GM23248 (cell line): ENCODE measurements at regions not wholly inside any gene's neighbourhood (a gene's known extent, or its start where the extent isn't known, plus 50 kb on each side); places are given as distances from the start of the nearest gene placed in this dataset.
"Not testable (repeated sequence)": the region's sequence is repeated elsewhere in the genome, so short reads cannot be mapped to it uniquely, and the experiment has no call there.

Source experiments
- DNase-seq: peaks from one replicate; pipeline ENCODE4 v3.0.0-alpha.2; 2015
- H2AFZ ChIP-seq: fragments of 200-600 bp; sonication (generic); 2 replicates; pipeline ENCODE4 v1.6.1; 2016; ENCODE audit warnings: antibody characterized with exemption
- H3F3A ChIP-seq: fragments of 200-600 bp; sonication (generic); 2 replicates; pipeline ENCODE4 v1.6.1; 2016; ENCODE audit warnings: mild to moderate bottlenecking, antibody characterized with exemption, mixed run types; ENCODE audit not compliant: insufficient read depth
- H3K27ac ChIP-seq: fragments of 200-600 bp; sonication (generic); 2 replicates; pipeline ENCODE4 v1.5.1; 2016; ENCODE audit warnings: mild to moderate bottlenecking
- H3K27me3 ChIP-seq: fragments of 200-600 bp; sonication (generic); replicated peaks from 2 replicates; pipeline ENCODE4 v1.6.1; 2016; ENCODE audit warnings: mild to moderate bottlenecking; ENCODE audit not compliant: insufficient read depth
- H3K36me3 ChIP-seq: fragments of 200-600 bp; sonication (generic); 2 replicates; pipeline ENCODE4 v1.6.1; 2016; ENCODE audit warnings: low read depth, mild to moderate bottlenecking
- H3K4me1 ChIP-seq: fragments of 200-600 bp; sonication (generic); 2 replicates; pipeline ENCODE4 v1.6.1; 2016; ENCODE audit warnings: mild to moderate bottlenecking; ENCODE audit not compliant: insufficient read depth
- H3K4me2 ChIP-seq: fragments of 200-600 bp; sonication (generic); one replicate; pipeline ENCODE4 v1.6.1; 2016; ENCODE audit warnings: mild to moderate bottlenecking; ENCODE audit not compliant: unreplicated experiment
- H3K4me3 ChIP-seq: fragments of 200-600 bp; sonication (generic); 2 replicates; pipeline ENCODE4 v1.5.1; 2016; ENCODE audit warnings: mild to moderate bottlenecking
- H3K79me2 ChIP-seq: fragments of 200-600 bp; sonication (generic); 2 replicates; pipeline ENCODE4 v1.6.1; 2016; ENCODE audit warnings: mild to moderate bottlenecking; ENCODE audit not compliant: insufficient read depth
- H3K9ac ChIP-seq: fragments of 200-600 bp; sonication (generic); 2 replicates; pipeline ENCODE4 v1.6.1; 2016; ENCODE audit warnings: mild to moderate bottlenecking
- H3K9me2 ChIP-seq: fragments of 200-600 bp; sonication (generic); 2 replicates; pipeline ENCODE4 v1.6.1; 2016; ENCODE audit warnings: mixed run types, mild to moderate bottlenecking, moderate library complexity; ENCODE audit not compliant: insufficient read depth
- H3K9me3 ChIP-seq: fragments of 200-600 bp; sonication (generic); one replicate; pipeline ENCODE4 v1.6.1; 2017; ENCODE audit warnings: low read depth
- H4K20me1 ChIP-seq: fragments of 200-600 bp; sonication (generic); 2 replicates; pipeline ENCODE4 v1.6.0; 2016; ENCODE audit not compliant: insufficient read depth
- EZH2 ChIP-seq: fragments of 200-600 bp; sonication (generic); IDR thresholded peaks from 2 replicates; pipeline ENCODE4 v1.6.1; 2018; ENCODE audit warnings: antibody characterized with exemption, mild to moderate bottlenecking; ENCODE audit not compliant: insufficient read depth, poor library complexity, severe bottlenecking
- EZH2phosphoT487 ChIP-seq: fragments of 200-600 bp; sonication (generic); IDR thresholded peaks from 2 replicates; pipeline ENCODE4 v1.6.1; 2018; ENCODE audit warnings: antibody characterized with exemption, moderate library complexity, mild to moderate bottlenecking, low read depth; ENCODE audit not compliant: insufficient read depth
- WGBS, 2 experiments: methylation state at CpG; one replicate each; pipeline ENCODE4 v1.1.6; 2015 to 2017; ENCODE audit warnings: low lambda C conversion rate in 2 of 2, low coverage in 1 of 2; ENCODE audit errors: missing lambda C conversion rate in 2 of 2; 5-methylcytosine and 5-hydroxymethylcytosine counted together
- in situ Hi-C: fragments of 300-500 bp; cut with MboI; formaldehyde crosslinking; loops from 2 replicates; pipeline ENCODE4 v1.15.0; 2020

DNA sequence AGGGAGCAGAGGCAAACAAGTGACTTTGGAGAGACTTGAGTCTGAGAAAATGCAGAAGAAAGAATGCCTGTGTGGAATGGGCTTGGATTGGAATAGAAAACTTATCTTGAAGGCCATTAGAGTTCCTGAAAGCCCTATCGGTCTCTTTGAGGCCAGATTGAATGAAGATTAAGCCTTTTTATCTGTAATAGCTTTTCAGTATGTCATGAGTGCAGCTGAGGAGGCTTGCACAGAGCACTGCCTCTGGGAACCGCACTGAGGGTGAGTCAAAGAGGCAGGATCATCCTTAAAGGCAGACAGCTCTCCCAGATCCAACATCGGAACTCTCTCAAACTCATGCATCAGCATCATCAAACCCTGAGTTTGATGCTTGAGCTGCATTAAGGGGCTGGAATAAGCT lies 515.2 kb downstream of the NTRK3 start:
- Histone ChIP-seq H3K27me3 (no peaks in the 10 kb centered on the region), H3K9ac (no peak overlapping the region), H3K4me2 (no peak overlapping the region), H2AFZ (no peak overlapping the region), H3K9me2 (no peaks in the 10 kb centered on the region), H3K4me1 (peaks cover 41% of the 10 kb centered on the region), H3K27ac (no peak overlapping the region), H3K36me3 (no peaks in the 10 kb centered on the region), H3K4me3 (no peak overlapping the region), H3F3A (peaks cover 11% of the 10 kb centered on the region), H4K20me1 (no peaks in the 10 kb centered on the region), H3K79me2 (no peaks in the 10 kb centered on the region), H3K9me3 (no peaks in the 10 kb centered on the region)
- in situ Hi-C loops, result no loop called here
- DNase-seq, result peak; percentile 57
- 55 to 61% methylated on average over 3 of the region's 3 CpGs for WGBS, 2 experiments
- TF ChIP-seq EZH2phosphoT487 (no peak), EZH2 (no peak)

DNA sequence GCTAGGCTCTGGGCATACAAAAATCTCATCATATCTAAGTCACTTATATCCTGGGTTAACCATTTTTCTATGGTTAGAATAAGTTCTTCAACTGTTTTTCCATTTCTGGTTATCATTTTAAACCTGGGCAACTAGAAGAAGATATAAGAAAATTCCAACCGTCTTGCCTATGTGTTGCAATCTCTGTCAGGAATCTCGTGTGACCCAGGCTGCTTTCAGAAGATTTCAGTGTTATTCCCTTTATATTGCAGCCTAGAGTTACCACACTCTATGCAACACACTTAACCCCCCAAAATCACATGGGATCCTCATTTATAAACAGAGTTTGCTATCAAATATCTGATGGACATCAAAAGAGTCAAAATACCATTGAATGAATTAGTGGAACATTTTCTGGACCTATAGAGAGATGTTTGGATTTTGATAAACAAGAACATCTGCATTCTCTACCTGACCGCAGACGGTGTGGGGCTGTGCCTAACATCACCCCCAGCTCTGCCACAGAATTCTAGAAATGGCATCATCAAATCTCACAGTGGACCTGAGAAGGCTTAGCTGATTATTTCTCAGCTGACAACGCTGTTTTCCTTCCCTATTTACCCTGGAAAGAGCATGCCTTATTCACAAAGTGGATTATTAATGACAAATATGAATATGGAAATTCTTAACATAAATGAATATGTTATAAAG lies 515.7 kb downstream of the NTRK3 start:
- H3K9me2 ChIP-seq, result no peaks in the 10 kb centered on the region
- no peaks in the 10 kb centered on the region for H4K20me1 ChIP-seq
- no peak overlapping the region for H3K4me2 ChIP-seq
- in situ Hi-C loops, result no loop called here
- peaks cover 46% of the 10 kb centered on the region for H3K4me1 ChIP-seq
- no peaks in the 10 kb centered on the region for H3K9me3 ChIP-seq
- H3K9ac ChIP-seq, result no peak overlapping the region
- WGBS, 2 experiments, result 66 to 71% methylated on average over 5 of the region's 5 CpGs
- H3F3A ChIP-seq, result peaks cover 16% of the 10 kb centered on the region
- no peak overlapping the region for H3K4me3 ChIP-seq
- no peaks in the 10 kb centered on the region for H3K79me2 ChIP-seq
- H3K27me3 ChIP-seq, result no peaks in the 10 kb centered on the region
- TF ChIP-seq EZH2 (no peak), EZH2phosphoT487 (no peak)
- no peak for DNase-seq
- H3K27ac ChIP-seq, result no peak overlapping the region
- no peak overlapping the region for H2AFZ ChIP-seq
- H3K36me3 ChIP-seq, result no peaks in the 10 kb centered on the region

DNA sequence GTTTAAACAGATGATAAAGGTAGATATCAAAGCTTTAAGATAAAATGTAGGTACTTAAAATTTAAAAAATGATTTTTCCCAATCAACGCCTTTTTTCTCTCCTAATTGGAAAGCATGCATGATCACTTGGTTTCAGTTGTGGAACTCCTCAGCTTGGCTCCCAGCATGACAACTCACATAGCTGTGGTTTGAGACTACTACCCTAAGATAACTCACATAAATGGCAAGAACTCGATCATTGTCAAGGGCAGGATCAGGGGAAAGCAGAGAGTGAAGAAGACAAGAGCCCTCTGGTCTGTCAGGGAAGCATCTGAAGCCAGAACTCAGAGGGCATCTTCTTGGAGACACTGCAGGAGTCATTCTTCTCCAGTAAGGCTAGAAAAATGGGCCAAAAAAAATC lies 516.7 kb downstream of the NTRK3 start:
- peaks cover 48% of the 10 kb centered on the region for H3K4me1 ChIP-seq
- H3K9me2 ChIP-seq, result no peaks in the 10 kb centered on the region
- H3K36me3 ChIP-seq, result no peaks in the 10 kb centered on the region
- peak overlapping the region; percentile 21 for H3K4me2 ChIP-seq
- no peaks in the 10 kb centered on the region for H3K9me3 ChIP-seq
- H3K79me2 ChIP-seq, result no peaks in the 10 kb centered on the region
- in situ Hi-C loops, result no loop called here
- H3K4me3 ChIP-seq, result no peak overlapping the region
- H2AFZ ChIP-seq, result no peak overlapping the region
- TF ChIP-seq EZH2phosphoT487, result no peak
- DNase-seq, result peak; percentile 41
- no peak overlapping the region for H3K27ac ChIP-seq
- no peaks in the 10 kb centered on the region for H4K20me1 ChIP-seq
- H3K9ac ChIP-seq, result no peak overlapping the region
- peaks cover 16% of the 10 kb centered on the region for H3F3A ChIP-seq
- no peaks in the 10 kb centered on the region for H3K27me3 ChIP-seq
- 33 to 34% methylated on average over 2 of the region's 2 CpGs for WGBS, 2 experiments

DNA sequence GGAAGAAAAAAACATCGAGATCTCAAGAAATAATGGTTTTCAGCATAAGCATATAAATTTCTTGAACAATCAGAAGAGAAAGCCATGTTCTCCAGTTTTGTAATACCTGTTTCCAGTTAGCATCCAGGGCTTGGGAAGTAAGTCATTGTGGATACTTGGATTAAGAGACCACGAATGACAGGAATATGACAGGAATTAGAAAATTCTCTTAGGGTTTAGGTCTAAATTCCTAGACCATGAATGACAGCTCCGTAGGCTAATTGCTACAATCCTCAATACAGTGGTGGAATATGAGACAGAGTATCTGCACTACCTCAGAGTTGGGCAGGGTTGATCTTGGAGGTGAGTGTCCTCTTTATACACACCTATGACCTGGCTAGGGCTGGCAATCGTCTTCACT lies 517.5 kb downstream of the NTRK3 start:
- no peak overlapping the region for H3K4me3 ChIP-seq
- H3K79me2 ChIP-seq, result no peaks in the 10 kb centered on the region
- H3K4me1 ChIP-seq, result peaks cover 48% of the 10 kb centered on the region
- H3K9ac ChIP-seq, result no peak overlapping the region
- H3K9me3 ChIP-seq, result no peaks in the 10 kb centered on the region
- no peaks in the 10 kb centered on the region for H3K36me3 ChIP-seq
- no peaks in the 10 kb centered on the region for H3K9me2 ChIP-seq
- peaks cover 16% of the 10 kb centered on the region for H3F3A ChIP-seq
- no peaks in the 10 kb centered on the region for H4K20me1 ChIP-seq
- in situ Hi-C loops, result no loop called here
- no peak for TF ChIP-seq EZH2
- no peak for TF ChIP-seq EZH2phosphoT487
- H3K27ac ChIP-seq, result no peak overlapping the region
- no peak overlapping the region for H3K4me2 ChIP-seq
- no peak for DNase-seq
- no peaks in the 10 kb centered on the region for H3K27me3 ChIP-seq
- H2AFZ ChIP-seq, result no peak overlapping the region
- WGBS, 2 experiments, result 56 to 59% methylated on average over 4 of the region's 4 CpGs

DNA sequence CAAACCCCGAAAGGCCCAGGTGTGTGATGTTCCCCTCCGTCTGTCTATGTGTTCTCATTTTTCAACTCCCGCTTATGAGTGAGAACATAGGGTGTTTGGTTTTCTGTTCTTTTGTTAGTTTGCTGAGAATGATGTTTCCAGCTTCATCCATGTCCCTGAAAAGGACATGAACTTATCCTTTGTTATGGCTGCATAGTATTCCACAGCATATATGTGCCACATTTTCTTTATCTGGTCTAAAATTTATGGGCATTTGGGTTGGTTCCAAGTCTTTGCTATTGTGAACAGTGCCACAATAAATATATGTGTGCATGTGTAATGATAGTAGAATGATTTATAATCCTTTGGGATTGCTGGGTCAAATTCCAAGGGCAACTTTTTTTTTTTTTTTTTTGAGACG lies 519.1 kb downstream of the NTRK3 start:
- 79 to 85% methylated on average over 4 of the region's 4 CpGs for WGBS, 2 experiments
- H3K27ac ChIP-seq, result not testable (repeated sequence)
- H3K4me1 ChIP-seq, result peaks cover 49% of the 10 kb centered on the region

More for the DNA sequence above, 519.1 kb downstream of the NTRK3 start:
- H3F3A ChIP-seq, result peaks cover 16% of the 10 kb centered on the region
- H3K27me3 ChIP-seq, DNase-seq, H3K4me2 ChIP-seq, H4K20me1 ChIP-seq, H3K9ac ChIP-seq, H3K79me2 ChIP-seq, H3K4me3 ChIP-seq, H3K36me3 ChIP-seq, H3K9me3 ChIP-seq, H2AFZ ChIP-seq, in situ Hi-C loops, H3K9me2 ChIP-seq: not testable (repeated sequence)
